ENCODE measurements at regions not wholly inside any gene's neighbourhood (a gene's known extent, or its start where the extent isn't known, plus 50 kb on each side); places are given as distances from the start of the nearest gene placed in this dataset.

- TF ChIP-seq CTCF (IDR thresholded peaks at IDR 0.05) (0 out of 2 replicates have a peak, but pooled peaks have one; percentile 32), ZNF121 (CRISPR knock-in tag; IDR thresholded peaks at IDR 0.05) (no peak), SMAD3 (CRISPR knock-in tag; IDR thresholded peaks at IDR 0.05; ENCODE audit: borderline replicate concordance) (no peak), RELA (CRISPR knock-in tag; IDR thresholded peaks at IDR 0.05; ENCODE audit: borderline replicate concordance) (no peak), ZNF138 (CRISPR knock-in tag; conservative IDR thresholded peaks at IDR 0.05) (no peak), JUN (CRISPR knock-in tag; IDR thresholded peaks at IDR 0.05) (no peak)
These were observed 109.1 kb downstream of the HAUS1 start for GRCh38 chr18:46213295-46213694.
